HG03064 (cell line): ENCODE measurements at regions not wholly inside any gene's neighbourhood (a gene's known extent, or its start where the extent isn't known, plus 50 kb on each side); places are given as distances from the start of the nearest gene placed in this dataset.

Experiments used
- ATAC-seq: cut with Tn5 transposase; IDR thresholded peaks from one replicate; pipeline ENCODE4 v1.9.1; 2021; ENCODE audit warnings: low read depth; ENCODE audit not compliant: unreplicated experiment

DNA sequence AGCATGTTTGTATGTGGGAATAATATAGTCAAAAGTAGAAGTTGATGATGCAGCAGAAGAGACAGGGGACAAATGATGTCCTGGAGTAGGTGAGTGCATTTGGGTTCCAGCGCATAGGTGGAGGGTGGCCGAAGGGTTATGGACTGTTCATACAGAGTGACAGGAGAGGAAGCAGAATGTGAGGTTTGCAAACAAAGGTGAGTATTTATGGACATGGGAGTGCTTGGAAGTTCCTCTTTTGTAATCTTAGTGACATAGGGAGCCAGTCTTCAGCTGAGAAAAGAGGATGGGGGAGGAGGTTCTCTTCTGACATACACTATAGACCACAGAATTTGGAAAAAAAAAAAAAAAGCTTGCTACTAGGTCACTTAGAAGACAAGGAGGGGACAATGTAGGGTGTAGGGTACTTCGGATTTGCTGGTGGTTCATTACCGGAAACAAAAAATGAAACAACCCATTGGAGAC is 331.6 kb downstream of the DLEU7 start:
- ATAC-seq, result peak; percentile 46

DNA sequence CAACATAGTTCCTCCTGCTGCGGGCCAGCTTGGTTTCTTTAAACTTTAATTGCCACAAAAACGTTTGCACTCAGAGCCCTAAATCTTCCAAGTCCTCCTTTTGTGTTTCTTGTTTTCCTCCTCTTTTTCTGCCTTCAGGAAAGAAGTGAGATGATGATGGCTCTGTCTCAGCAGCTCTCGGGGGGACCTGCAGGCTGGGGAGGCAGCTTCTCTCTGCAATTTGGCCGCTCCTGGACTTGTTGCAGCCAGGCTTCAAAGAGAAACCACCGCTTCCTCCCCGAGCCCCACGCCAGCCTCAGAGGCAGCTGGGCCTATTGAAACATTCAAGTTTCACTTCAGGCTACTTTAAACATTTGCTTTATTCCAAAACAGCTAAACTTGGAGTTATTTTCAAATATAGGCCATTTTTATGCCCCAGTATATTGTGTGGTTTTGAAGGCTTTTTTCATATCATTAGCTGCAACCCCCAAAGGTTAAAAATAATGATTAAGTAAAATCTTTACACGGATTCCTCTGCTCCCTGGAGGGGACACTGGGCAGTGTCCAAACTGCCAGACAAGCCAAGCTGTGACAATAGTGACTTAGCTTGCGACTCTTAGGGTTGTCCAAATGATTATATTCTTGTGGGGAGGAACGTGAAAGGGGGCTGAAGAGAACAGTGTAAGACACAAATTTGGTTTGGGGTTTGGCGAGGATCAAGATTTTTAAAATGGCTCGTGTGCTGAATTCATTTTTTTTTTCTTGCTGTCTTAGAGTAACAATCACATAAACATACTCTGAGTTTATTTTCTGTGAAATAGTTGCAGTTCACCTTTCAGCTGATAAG is 330.8 kb downstream of the DLEU7 start:
- peak; percentile 91 for ATAC-seq

DNA sequence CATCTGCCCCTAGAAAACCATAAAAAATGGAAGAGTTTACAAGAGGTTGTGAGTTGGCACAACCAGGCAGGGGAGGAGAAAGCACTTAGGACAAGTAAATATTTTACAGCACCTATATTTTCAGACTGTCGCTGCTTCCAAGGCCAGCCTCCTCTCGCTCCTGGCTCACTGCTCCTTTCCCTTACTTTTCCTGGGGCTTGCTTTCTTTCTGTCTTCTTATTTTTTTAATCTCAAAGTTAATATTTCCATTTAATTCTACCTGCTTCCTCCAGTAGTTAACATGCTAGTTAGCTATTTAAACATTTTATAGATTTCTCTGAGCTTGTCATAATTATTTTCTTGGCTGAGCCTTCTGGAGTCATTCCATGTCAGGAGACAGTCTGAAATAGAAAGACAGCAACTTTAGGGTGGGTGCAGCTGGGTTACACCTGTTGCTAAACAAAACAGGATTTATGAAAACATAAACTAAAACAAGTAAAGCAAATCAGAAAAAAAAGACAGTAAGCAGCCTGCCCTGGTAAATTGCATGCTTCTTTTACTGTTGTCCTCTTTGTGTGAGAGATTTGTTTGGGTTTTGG is 330.1 kb downstream of the DLEU7 start:
- ATAC-seq, result no peak

DNA sequence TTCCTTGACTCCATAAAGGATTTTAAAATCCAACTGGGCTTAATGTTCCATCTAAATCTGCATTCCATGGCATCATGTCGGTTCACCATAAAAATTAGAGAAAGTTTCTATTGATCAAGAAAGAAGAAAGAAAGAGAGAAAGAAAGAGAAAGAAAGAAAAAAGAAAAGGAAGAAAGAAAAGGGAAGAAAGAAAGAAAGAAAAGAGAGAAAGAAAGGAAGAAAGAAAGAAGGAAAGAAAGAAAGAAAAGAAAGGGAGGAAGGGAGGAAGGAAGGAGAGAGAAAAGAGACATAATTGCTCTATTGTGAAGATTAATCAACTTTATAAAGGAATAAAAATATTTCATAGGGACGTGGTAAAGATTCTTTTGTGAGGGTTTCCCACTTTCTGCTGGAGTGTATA is 329.2 kb downstream of the DLEU7 start:
- ATAC-seq, result no peak

DNA sequence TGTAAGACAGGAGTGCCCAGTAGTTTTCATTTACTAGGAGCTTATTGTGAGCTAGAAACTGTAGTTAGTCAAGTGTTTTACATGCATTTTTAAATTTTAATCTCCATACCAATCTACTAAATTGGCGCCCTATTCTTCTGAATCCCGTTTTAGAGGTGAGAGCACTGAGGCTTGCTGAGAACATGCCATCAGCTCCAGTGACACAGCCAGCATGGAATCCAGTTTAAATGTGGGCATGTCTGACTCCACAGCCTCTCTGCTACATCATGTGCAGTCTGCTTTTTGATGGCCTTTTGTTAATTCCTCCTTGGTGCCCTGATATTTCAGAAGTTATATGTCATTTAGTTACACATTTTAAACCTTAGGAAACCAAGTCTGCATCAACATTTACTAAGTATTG is 325.4 kb downstream of the DLEU7 start:
- ATAC-seq, result no peak

DNA sequence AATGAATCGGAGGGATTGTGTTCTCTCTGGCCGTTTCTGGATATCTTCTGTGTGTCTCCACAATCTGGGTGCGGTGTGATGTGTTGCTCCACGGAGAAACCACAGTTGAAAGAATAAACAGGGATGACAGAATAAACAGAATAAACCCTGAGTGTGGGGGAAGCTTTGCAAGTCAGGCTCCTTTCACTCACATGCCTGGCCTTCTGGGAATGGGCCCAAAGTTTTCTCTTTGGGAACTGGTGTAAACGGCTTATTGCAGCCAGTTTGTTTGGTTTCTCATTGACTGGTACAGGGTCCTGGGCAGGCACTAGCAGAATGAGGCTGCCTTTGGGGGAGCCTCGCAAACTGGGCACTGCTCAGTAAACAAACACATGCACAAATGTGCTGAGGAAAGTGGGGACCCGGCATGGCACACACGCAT is 324.7 kb downstream of the DLEU7 start:
- ATAC-seq, result no peak

DNA sequence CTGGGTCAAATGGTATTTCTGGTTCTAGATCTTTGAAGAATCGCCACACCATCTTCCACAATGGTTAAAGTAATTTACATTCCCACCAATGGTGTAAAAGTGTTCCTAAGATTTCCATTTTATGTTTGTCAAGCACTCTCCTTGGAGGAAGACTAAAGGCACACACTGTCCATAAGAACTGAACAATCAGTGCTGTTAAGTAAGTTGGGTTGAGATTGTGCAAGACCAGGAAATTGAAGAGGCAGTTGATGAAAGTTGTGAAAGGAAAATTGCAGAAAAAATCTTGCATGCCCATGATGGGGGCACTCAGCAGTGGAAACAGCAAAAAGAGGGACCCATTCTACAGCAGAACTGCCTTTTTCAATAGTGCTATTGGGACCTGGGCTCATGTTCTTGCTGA is 323.6 kb downstream of the DLEU7 start:
- ATAC-seq, result no peak

DNA sequence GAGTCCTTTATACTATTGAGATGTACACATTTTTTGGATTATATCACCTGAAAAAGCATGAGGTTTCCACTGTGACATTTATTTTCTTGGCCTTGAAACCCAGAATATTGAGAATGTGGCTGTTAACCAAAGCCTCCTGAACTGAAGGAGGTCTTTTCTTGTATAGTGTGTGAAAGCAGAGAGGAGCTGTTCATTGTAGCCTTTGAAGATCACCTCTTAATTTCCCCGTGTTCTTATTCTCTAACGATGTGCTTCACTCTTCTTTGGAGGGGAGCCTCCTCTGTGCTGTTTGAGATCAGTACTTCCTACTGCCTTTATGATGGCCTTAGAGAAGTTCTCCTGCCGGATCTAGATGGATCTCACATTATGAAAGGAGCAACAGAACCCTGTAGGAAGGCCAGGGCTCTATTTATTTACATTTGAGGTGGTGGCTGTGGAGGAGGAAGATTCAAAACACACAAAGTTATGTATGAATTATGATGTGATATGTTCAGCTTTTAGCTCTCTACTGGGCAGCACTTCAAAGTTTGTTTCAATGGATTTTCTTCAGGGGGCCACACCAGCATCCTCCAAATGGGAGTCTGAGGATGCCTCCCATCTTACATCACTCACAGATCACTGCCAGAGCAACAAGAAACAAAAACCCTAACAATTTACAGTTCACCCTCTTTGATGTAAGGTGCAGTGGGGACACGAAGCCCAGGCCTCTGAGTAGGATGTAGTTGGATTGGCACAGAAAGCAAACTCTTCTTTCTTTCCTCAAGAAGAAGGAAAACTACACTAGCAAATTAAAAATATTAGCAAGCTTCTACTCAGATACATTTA is 322.3 kb downstream of the DLEU7 start:
- ATAC-seq, result no peak

DNA sequence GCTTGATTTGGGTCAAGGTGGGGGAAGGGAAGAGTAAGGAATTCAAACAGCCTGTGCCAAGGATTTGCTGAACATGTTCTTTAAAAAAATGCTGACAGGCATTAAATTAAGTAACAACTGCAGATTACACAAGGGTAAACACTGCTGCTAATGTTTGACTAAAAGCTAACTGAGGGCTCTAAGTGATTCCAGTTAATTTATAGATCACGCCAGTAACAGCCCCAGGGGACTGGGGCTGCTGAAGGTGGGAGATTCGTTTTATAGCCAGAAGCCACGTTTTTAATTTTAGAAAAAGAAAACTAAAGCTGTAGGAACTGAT is 321.7 kb downstream of the DLEU7 start:
- ATAC-seq, result no peak

DNA sequence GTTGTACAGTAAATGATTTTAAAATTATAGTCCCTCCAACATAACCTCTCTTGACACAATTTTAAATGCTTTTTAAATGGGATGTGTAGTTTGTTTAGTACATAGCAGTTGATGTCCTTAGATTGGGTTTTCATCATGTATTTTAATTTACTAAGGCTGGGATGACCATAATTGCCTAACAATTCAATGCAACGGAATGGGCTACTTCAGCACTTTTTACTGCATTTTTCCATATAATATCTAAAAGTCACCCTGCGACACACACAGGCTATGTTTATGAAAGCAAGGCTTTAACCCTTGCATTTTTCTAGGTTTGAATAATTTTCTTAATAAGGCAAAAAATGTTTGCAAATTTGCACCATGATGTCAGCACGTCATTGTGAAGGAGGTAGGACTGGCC is 321.0 kb downstream of the DLEU7 start:
- ATAC-seq, result no peak

DNA sequence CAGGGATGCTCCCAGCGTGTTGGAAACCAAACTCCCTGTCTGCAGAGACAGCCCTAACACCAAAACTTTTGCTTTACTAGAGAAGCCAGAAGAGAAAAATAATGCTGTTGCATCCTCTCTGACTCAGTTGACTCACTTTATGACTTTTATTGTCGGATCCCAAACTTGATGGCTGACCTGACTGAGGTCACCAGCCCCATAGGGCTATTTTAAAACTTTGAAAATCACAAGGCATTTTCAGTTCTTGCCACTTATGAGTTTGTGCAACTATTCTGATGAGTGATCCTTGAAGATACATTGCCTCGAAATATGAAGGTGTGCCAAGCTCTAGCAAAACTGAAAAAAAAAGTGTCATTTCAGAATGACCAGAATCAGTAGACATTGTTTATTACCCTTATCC is 320.2 kb downstream of the DLEU7 start:
- ATAC-seq, result no peak

DNA sequence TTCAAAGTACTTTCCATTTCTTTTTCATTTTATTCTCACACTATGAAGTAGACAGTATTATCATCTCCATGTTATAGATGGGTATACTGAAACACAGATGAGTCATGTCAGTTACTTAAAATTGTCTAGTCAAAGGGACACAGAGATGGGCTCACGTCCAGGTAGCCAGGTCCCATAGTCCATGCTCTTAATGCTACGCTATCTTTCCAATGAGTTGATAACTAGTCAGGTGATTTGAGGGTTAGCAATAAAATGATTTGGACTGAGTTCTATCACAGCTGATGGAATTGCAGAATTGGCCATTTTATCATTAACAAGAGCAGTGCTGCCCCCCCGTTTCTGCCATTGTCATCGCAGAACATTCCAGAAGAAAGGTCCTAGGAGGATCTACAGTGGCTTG is 318.9 kb downstream of the DLEU7 start:
- ATAC-seq, result no peak

DNA sequence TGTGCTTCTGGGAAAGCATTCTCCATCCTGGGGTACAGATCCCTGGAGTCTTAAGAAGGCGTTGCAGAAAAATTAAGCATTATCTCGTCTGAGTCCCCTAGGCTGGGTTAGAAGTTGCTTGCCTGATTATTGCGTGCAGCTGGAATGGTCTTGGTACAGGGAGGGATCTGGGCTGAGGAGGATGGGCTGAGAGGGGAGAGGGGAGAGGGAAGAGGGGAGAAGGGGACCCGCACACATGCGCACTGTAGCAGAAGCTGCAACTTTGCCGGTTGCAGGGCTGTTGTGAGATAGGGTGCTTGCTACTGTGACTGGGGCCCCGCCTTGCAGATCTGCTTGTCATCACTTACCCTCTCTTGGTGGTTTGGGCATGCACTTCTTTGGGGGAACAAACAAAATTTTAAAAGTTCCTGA is 316.8 kb downstream of the DLEU7 start:
- no peak for ATAC-seq

DNA sequence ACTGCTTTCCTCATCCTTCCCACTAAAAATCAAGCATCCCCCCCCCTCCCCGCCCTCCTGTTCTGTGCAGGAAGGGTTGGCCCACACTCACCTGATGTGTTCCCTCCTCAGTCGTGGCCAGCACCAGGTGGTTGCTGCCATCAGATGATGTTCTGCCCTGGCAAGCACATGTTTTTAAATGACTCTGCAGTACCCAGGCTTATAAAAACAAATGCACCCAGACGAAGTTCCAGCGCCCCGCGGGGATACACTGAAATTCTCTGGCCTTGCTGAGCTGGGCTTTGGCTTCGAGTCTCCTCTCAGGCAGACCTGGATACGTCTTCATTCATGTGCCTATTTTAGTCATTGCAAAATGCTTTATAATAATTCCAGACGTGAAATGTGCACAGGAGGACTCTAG is 316.3 kb downstream of the DLEU7 start:
- no peak for ATAC-seq

DNA sequence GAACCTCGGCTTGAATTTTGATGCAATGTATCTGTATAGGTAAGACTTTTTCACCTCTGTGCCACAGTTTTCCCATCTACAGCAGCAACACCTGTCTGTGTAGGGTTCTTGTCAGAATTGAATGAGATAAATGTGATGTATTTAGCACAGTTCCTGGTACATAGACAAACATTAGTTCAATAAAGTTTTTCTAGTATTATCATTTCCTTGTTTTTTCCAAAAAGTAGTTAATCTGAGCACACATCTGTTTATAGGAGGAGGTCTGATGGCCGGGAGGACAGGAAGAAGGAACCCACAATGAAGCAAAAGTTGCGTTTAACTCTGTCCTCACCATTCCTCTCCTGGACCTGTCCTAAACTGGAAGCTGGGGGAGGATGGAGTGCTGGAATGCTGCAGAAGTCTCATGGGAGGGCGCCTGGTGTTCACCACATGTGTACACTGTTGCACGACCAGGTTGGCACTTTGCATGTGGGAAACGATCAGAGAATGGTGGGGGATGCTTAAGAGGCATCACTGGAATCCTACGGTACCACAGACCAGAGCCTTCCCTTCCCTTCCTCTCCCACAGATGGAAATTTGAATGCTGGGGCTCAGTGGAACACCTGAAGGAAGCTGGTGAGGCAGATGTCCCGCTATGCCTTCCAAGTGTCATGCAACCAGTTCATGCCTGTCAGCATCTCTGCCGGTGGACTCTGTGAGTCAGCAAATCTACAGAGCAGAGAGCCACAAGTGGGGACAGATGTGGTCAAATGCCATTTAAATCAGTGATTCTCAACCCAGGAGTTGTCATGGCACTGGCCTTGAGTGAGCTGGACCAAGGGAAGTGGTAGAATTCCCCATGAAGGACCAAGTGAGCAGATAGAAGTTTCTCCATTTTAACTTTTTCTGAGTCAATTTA is 315.6 kb downstream of the DLEU7 start:
- no peak for ATAC-seq

DNA sequence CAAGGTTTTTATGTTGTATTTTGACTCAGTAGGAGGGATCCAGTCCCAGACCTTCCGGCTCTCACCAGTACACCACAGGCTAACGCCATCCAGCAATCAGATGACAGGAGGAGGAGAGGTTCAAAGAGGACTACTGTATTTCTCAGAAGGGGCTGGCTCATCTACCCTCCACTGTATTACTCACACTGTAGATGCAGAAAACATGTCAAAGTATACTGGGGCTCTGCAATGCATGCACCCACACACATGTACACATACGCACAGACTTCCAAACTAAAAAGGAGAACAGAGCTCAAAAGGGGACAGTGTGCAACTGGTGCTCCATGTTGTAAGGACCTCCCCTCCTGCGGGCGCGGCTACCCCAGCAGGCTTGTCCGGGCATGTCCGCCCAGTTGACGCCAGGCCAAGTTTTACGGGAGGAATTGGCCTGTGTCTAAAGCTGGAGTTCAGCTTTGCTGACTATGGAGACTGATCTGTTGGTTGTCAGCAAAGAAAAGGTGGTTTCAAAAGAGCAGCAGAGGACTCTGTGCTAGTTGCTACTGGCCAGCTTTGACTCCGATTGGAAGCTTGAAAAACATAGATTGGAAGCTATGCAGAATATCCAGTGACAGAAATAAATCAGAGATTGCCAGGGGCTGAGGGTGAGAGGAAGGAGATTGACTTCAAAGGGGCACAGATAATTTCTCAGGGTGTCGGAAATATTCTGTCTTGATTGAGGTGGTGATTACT is 314.2 kb downstream of the DLEU7 start:
- no peak for ATAC-seq

DNA sequence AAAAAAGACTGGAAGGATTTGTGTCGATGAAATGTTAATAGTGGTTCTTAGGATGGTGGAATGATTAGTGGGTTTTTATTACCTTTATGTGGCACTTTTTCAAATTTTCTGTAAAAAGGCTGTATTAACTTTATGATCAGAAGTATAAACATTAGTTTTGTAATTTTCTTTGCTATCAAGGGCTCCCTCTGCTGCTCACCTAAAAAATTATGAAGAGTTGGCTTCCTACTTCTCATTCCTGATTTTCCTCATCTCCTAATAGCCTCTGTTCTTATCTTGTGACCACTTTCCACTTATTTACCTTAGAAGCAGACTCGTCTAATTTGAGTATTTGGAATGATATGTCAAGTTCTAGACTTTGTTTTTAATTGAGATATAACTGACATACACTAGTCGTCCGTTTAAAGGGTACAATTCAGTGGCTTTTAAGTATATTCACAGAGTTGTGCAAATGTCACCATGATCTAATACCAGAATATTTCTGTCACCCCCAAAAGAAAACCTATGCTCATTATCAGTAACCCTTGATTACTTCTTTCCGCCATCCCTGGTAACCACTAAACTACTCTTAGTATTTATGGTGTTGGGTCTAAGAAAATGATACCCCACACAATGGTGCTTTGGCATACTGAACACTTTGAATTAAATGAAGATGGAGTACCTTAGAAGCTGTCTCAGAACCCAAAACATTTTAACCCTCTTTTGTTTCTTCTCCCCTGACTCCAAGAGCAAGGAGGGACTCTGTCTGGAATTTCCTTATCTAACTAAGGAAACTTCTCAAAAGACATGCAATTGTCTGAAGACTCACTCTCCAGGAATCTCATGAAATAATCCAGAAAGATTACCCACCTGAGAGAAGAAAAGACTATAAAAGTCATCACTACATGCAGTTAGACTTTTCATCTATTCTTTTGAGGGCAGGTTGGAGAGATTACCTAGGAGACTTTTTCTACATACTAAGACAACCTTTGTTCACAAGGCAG is 311.3 kb downstream of the DLEU7 start:
- ATAC-seq, result no peak

DNA sequence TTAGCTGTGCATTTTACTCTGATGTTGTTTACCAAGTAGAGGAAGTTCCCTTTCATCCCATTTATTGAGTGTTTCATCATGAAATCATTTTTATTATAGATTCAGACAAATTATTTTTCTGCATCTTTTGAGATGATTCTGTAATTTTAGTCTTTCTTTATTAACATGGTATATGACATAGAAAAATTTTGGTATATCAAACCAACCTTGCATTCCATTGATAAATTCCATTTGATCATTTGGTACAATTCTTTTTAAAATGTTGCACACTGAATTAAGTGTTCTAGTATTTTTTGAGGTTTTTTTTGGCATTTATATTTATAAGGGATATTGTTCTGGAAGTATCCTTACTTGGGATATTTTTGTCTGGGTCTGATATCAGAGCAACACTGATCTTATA is 308.4 kb downstream of the DLEU7 start:
- ATAC-seq, result no peak

DNA sequence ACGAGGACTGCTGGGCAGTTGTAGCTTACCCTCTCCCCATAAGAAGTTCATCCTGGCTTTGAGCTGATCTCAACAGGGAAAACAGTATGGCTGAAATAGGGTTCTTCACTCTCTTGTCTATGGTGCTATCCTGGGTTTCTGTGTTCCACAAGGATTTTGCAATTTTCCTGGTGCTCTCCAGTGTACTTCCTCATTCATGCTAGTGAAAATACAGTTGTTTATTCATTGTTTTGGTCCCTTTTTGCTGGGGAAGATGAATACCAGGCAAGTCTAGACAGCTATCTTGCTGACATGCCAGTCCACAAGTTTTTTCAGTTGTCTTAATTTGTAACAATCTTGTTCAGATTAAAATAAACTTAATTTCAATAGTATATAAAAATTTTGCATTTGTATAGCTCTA is 306.5 kb downstream of the DLEU7 start:
- ATAC-seq, result no peak
